Esophagus squamous epithelium (tissue), 5 donors: ENCODE measurements at regions not wholly inside any gene's neighbourhood (a gene's known extent, or its start where the extent isn't known, plus 50 kb on each side); places are given as distances from the start of the nearest gene placed in this dataset.

Experiments
- DNase-seq: peaks from one replicate; lab custom pipeline; 2025; lab: John Stamatoyannopoulos, UW
- H3K27ac ChIP-seq, 4 donors: fragments of 200-600 bp; sonication (generic); one replicate each; pipeline ENCODE4 v1.5.1; 2016 to 2019; ENCODE audit warnings: mild to moderate bottlenecking in 1 of 4
- H3K27me3 ChIP-seq, 4 donors: fragments of 200-600 bp; sonication (generic); 1 replicate in 3 of 4; 2 replicates in 1 of 4; pipeline versions ENCODE4 v1.5.1 to v1.6.0; 2017 to 2021; ENCODE audit warnings: antibody characterized with exemption in 1 of 4
- H3K36me3 ChIP-seq, 3 donors: fragments of 200-600 bp; sonication (generic); one replicate each; pipeline ENCODE4 v1.5.1; 2016 to 2019
- H3K4me1 ChIP-seq, 3 donors: fragments of 200-600 bp; sonication (generic); one replicate each; pipeline ENCODE4 v1.5.1; 2017 to 2019
- H3K4me3 ChIP-seq, 4 donors: fragments of 200-600 bp; sonication (generic); 1 replicate in 3 of 4; 2 replicates in 1 of 4; pipeline ENCODE4 v1.5.1; 2016 to 2019; ENCODE audit warnings: mild to moderate bottlenecking in 2 of 4, moderate library complexity in 1 of 4
- H3K9me3 ChIP-seq, 3 donors: fragments of 200-600 bp; sonication (generic); one replicate each; pipeline ENCODE4 v1.5.1; 2016 to 2019
- CTCF ChIP-seq, 6 experiments: fragments of 450-650 bp in 4 of 6; fragments of 200-600 bp in 2 of 6; sonication (generic) in 2 of 6; IDR thresholded peaks; one replicate each; pipeline ENCODE4 v1.5.1; 2016 to 2019; ENCODE audit warnings: antibody characterized with exemption in 6 of 6, mild to moderate bottlenecking in 4 of 6, moderate library complexity in 4 of 6
- POLR2A ChIP-seq, 4 donors: fragments of 450-650 bp; IDR thresholded peaks; one replicate each; pipeline ENCODE4 v1.6.1; 2017; ENCODE audit warnings: antibody characterized with exemption in 4 of 4, mild to moderate bottlenecking in 4 of 4, moderate library complexity in 3 of 4
- WGBS, 2 donors: methylation state at CpG; one replicate each; pipeline ENCODE4 v1.1.5; 2018; 5-methylcytosine and 5-hydroxymethylcytosine counted together
- intact Hi-C: fragments of 100-400 bp; cut with DNase I; formaldehyde crosslinking; loops from one replicate; pipeline ENCODE4 v1.15.0; 2022
- donor health status: DM: yes; HTN: yes; CAD: no.

DNA sequence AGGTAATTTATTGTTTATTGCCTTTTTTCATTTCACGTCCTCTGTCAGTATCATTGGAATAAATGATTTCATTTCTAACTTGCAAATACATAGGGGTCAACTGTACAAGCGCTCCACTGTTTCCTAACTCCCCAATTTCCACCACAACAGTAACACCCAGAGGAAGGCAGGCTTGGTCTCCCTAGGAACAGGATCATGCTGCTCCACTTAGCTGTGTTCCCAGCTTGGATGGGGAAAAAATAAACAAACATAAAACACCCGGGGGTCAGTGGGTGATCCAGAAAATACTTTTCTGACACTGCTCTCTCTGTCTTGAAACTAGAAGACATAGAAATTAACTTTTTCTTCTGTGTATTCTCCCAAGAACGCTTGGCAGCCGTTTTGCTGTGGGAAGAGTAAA, 772.5 kb downstream of the TRIML1 start:
- Histone ChIP-seq H3K36me3 (no peaks in the 10 kb centered on the region), H3K4me1 (no peaks in the 10 kb centered on the region), H3K4me3 (no peak overlapping the region), H3K9me3 (peaks cover 0 to 4% (median 0%) of the 10 kb centered on the region in 3 donors), H3K27ac (no peak overlapping the region), H3K27me3 (no peaks in the 10 kb centered on the region)
- no peak for DNase-seq
- intact Hi-C loops: no loop called here
- WGBS, 2 donors: 68 to 72% methylated on average over 5 of the region's 5 CpGs
- no peak for TF ChIP-seq CTCF (IDR thresholded peaks at IDR 0.05)
- no peak for TF ChIP-seq POLR2A (IDR thresholded peaks at IDR 0.05)

DNA sequence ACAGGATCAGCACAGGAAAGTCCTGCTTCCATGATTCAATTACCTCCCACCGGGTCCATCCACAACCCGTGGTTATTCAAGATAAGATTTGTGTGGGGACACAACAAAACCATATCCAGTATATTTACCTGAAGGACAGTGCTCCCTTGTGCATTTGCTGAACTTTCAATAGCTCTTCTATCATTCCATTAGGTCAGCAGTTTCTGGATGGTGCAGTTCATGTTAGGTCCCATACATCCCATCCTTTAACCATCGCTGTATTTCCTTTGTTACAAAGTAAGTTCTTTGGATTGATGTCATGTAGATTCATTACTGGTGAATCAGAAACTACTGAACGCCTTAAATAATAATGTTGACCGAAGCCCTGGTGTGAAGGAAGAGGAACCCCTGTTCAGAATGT, 775.9 kb downstream of the TRIML1 start:
- no peak for DNase-seq
- WGBS, 2 donors: 69 to 76% methylated on average over 5 of the region's 5 CpGs
- no peak for TF ChIP-seq CTCF (IDR thresholded peaks at IDR 0.05)
- no peak for TF ChIP-seq POLR2A (IDR thresholded peaks at IDR 0.05)

DNA sequence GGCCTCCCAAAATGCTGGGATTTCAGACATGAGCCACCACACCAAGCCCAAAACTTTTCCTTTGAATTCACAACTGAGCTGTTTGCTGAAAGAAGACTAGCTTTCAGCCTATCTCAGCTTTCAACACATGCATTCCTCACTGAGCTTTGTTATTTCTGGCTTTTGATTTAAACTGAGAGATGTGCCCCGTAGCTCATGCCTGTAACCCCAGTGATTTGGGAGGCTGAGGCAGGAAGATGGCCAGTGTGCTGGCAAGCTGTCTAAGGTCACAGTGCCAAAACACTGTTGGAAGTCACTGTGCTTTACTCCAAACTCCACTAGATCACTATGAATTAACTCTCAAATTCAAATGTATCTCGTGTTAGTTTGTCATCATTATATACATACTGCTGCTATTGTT, 779.5 kb downstream of the TRIML1 start:
- Histone ChIP-seq H3K27me3 (no peaks in the 10 kb centered on the region), H3K4me1 (no peaks in the 10 kb centered on the region), H3K36me3 (no peaks in the 10 kb centered on the region), H3K27ac (no peak overlapping the region), H3K4me3 (no peak overlapping the region), H3K9me3 (no peaks in the 10 kb centered on the region)
- no peak for DNase-seq
- 44 to 73% methylated on average over 2 of the region's 2 CpGs for whole genome bisulfite sequencing, 2 donors
- TF ChIP-seq CTCF (IDR thresholded peaks at IDR 0.05) (no peak), POLR2A (IDR thresholded peaks at IDR 0.05) (no peak)
- intact Hi-C loops: no loop called here

More for the DNA sequence above, 775.9 kb downstream of the TRIML1 start:
- Histone ChIP-seq H3K4me3 (no peak overlapping the region), H3K27ac (no peak overlapping the region), H3K9me3 (peaks cover 0 to 4% (median 0%) of the 10 kb centered on the region in 3 donors), H3K36me3 (no peaks in the 10 kb centered on the region), H3K27me3 (no peaks in the 10 kb centered on the region), H3K4me1 (no peaks in the 10 kb centered on the region)
- intact Hi-C loops: no loop called here

GRCh38 chr4:188930822-188931221, 791.6 kb downstream of the TRIML1 start:
- no peak for TF ChIP-seq CTCF (IDR thresholded peaks at IDR 0.05)
- no peak for TF ChIP-seq POLR2A (IDR thresholded peaks at IDR 0.05)
- WGBS, 2 donors: 70 to 95% methylated on average over 2 of the region's 2 CpGs
- Histone ChIP-seq H3K27ac (no peak overlapping the region), H3K9me3 (peaks cover 0 to 4% (median 0%) of the 10 kb centered on the region in 3 donors), H3K36me3 (no peaks in the 10 kb centered on the region), H3K27me3 (no peaks in the 10 kb centered on the region), H3K4me3 (no peak overlapping the region), H3K4me1 (peaks cover 0 to 11% (median 0%) of the 10 kb centered on the region in 3 donors)
- intact Hi-C loops: no loop called here
- DNase-seq: no peak

- Histone ChIP-seq H3K9me3 (peaks cover 0 to 4% (median 0%) of the 10 kb centered on the region in 3 donors), H3K36me3 (no peaks in the 10 kb centered on the region), H3K4me1 (peaks cover 0 to 11% (median 0%) of the 10 kb centered on the region in 3 donors), H3K27ac (no peak overlapping the region), H3K27me3 (no peaks in the 10 kb centered on the region), H3K4me3 (no peak overlapping the region)
- intact Hi-C loops: no loop called here
- no peak for DNase-seq
- TF ChIP-seq CTCF (IDR thresholded peaks at IDR 0.05) (no peak), POLR2A (IDR thresholded peaks at IDR 0.05) (no peak)
- 30 to 43% methylated on average over 5 of the region's 5 CpGs for WGBS, 2 donors
These were observed 795.2 kb downstream of the TRIML1 start for GRCh38 chr4:188934320-188934962.
